K562 (cell line): ENCODE measurements at regions not wholly inside any gene's neighbourhood (a gene's known extent, or its start where the extent isn't known, plus 50 kb on each side); places are given as distances from the start of the nearest gene placed in this dataset.

Source experiments
- ATAC-seq: fragments of 200-7000 bp; cut with Tn5 transposase; 3 replicates; pipeline ENCODE4 v1.9.1; 2020; ENCODE audit warnings: moderate library complexity
- BruUV-seq: library from RNA; stranded (reverse); fragments of 400-500 nt; replicated peaks from 2 replicates; lab custom pipeline; 2021; lab: Mats Ljungman, UMichigan
- CTCF ChIA-PET: fragments of 300-600 bp; formaldehyde crosslinking; extraction: SDS; loops from one replicate; lab custom pipeline; 2021; ENCODE audit warnings: low intra/inter-chr PET ratio; lab: Yijun Ruan, JAX
- POLR2A ChIA-PET: fragments of 300-600, 350-650 bp; sonication (Branson Sonifier 250); formaldehyde crosslinking; extraction: SDS; loops from one replicate; lab custom pipeline; 2021; ENCODE audit warnings: antibody characterized with exemption, inconsistent platforms; lab: Yijun Ruan, JAX
- DNase-seq, 4 experiments: peaks; one replicate each; pipeline versions ENCODE4 v3.0.0 to v3.0.0-alpha.2; 2011 to 2018; ENCODE audit warnings: low spot score in 3 of 4, mixed read lengths in 3 of 4; ENCODE audit errors: extremely low read depth in 1 of 4
- FAIRE-seq: peaks from 2 replicates; lab custom pipeline; 2011; peaks lifted over from hg19 to GRCh38; lab: Jason Lieb, UNC
- H2AFZ ChIP-seq: 2 replicates; pipeline ENCODE4 v1.6.0; 2011; ENCODE audit warnings: low read depth, low read length, control low read depth, inconsistent platforms
- H3K27ac ChIP-seq: fragments of 200-600 bp; 3 replicates; pipeline ENCODE4 v1.8.0; 2011; ENCODE audit warnings: low read depth, mild to moderate bottlenecking, control low read depth, inconsistent platforms, low read length, moderate library complexity, mixed read lengths; ENCODE audit errors: extremely low read depth
- H3K27me3 ChIP-seq, 2 experiments: fragments of 300-600 bp in 1 of 2; 2 replicates in 1 of 2; 3 replicates in 1 of 2; pipeline versions ENCODE4 v1.6.0 to v1.8.0; 2011; ENCODE audit warnings: inconsistent platforms in 2 of 2, low read length in 2 of 2, mild to moderate bottlenecking in 1 of 2, mixed read lengths in 1 of 2, moderate library complexity in 1 of 2; ENCODE audit not compliant: control insufficient read depth in 2 of 2, insufficient read depth in 2 of 2
- H3K36me3 ChIP-seq: fragments of 300-600 bp; 3 replicates; pipeline ENCODE4 v1.8.0; 2011; ENCODE audit warnings: mild to moderate bottlenecking, low read length, inconsistent platforms; ENCODE audit not compliant: control insufficient read depth, insufficient read depth
- H3K4me1 ChIP-seq, 2 experiments: fragments of 200-600 bp in 1 of 2; replicated peaks in 1 of 2; 2 replicates in 1 of 2; 3 replicates in 1 of 2; pipeline versions ENCODE4 v1.5.1 to v1.8.0; 2011; ENCODE audit warnings: inconsistent platforms in 2 of 2, low read length in 2 of 2, mild to moderate bottlenecking in 1 of 2, mixed read lengths in 1 of 2, moderate library complexity in 1 of 2; ENCODE audit not compliant: control insufficient read depth in 2 of 2, insufficient read depth in 2 of 2
- H3K4me2 ChIP-seq: 2 replicates; pipeline ENCODE4 v1.6.1; 2011; ENCODE audit warnings: low read length, control low read depth, inconsistent platforms, mixed read lengths; ENCODE audit not compliant: insufficient read depth
- H3K4me3 ChIP-seq: fragments of 200-600 bp; sonication (generic), shearing (Covaris generic); 2 replicates; pipeline ENCODE4 v1.5.1; 2016; ENCODE audit warnings: control low read depth, inconsistent platforms
- H3K79me2 ChIP-seq: fragments of 200-600 bp; 3 replicates; pipeline ENCODE4 v1.8.0; 2011; ENCODE audit warnings: low read length, inconsistent platforms; ENCODE audit not compliant: control insufficient read depth, insufficient read depth
- H3K9ac ChIP-seq, 2 experiments: 2 replicates each; pipeline versions ENCODE4 v1.6.0 to v1.6.1; 2011; ENCODE audit warnings: low read depth in 2 of 2, low read length in 2 of 2, control low read depth in 1 of 2, inconsistent platforms in 1 of 2, mild to moderate bottlenecking in 1 of 2, mixed read lengths in 1 of 2; ENCODE audit not compliant: insufficient read depth in 1 of 2
- H3K9me1 ChIP-seq: one replicate; pipeline ENCODE4 v1.6.0; 2011; ENCODE audit warnings: inconsistent platforms, mild to moderate bottlenecking, low read length, moderate library complexity; ENCODE audit not compliant: control insufficient read depth, insufficient read depth
- H3K9me3 ChIP-seq: replicated peaks from 2 replicates; pipeline ENCODE4 v1.5.1; 2011; ENCODE audit warnings: low read depth, low read length, inconsistent platforms; ENCODE audit not compliant: control insufficient read depth, insufficient read depth
- H4K20me1 ChIP-seq: replicated peaks from 2 replicates; pipeline ENCODE4 v1.6.1; 2011; ENCODE audit warnings: low read length, inconsistent platforms, mixed read lengths; ENCODE audit not compliant: control insufficient read depth, insufficient read depth
- RHOXF2B ChIP-seq: fragments of 250-450 bp; sonication (Bioruptor Pico); conservative IDR thresholded peaks from 2 replicates; pipeline ENCODE4 v1.5.1; 2021
- WGBS: fragments of 100-300 bp; shearing (Covaris generic); methylation state at CpG from one replicate; pipeline ENCODE4 v1.1.6; 2016; ENCODE audit warnings: low coverage, mixed read lengths; ENCODE audit not compliant: insufficient coverage; ENCODE audit errors: missing lambda C conversion rate; 5-methylcytosine and 5-hydroxymethylcytosine counted together
- in situ Hi-C: fragments of 300-500 bp; cut with MboI; formaldehyde crosslinking; loops from 4 replicates; pipeline ENCODE4 v1.15.0; 2018; ENCODE audit warnings: inconsistent platforms, mixed read lengths
- intact Hi-C: fragments of 100-400 bp; cut with micrococcal nuclease; formaldehyde crosslinking; loops from 2 replicates; pipeline ENCODE4 v1.14.2; 2022
- TF ChIP-seq, protein P1 (sequence below), 2 experiments: fragments of 450-650 bp in 1 of 2; sonication (generic) in 1 of 2; formaldehyde crosslinking in 1 of 2; IDR thresholded peaks; 2 replicates each; pipeline versions ENCODE4 v1.7.1 to v1.9.0; 2016 to 2022; ENCODE audit warnings: inconsistent platforms in 1 of 2, mild to moderate bottlenecking in 1 of 2, missing genetic modification reagents in 1 of 2

DNA sequence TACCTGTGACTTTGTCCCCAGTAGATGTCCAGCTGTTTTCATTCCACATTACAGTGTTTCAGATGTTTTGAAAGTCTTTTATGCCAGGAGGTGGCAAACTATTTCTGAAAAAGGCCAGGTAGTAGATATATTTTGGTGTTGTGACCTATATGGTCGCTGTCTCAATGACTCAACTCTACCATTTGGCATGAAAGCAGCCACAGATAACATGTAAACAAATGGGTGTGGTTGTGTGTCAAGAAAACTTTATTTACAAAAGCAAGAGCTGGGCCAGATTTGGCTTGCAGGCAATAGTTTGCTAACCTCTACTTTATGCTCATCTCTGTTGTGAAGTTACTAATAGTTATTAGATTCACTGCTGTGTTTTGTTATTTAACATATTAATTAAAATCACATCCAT lies 728.7 kb upstream of the EEF2KMT start:
- H3K27ac ChIP-seq: no peak overlapping the region
- H4K20me1 ChIP-seq: no peaks in the 10 kb centered on the region
- no peaks in the 10 kb centered on the region for H3K9me1 ChIP-seq
- H2AFZ ChIP-seq: no peak overlapping the region
- BruUV-seq: no TSS peak
- no peaks in the 10 kb centered on the region for H3K27me3 ChIP-seq
- FAIRE-seq (no peak), ATAC-seq (no peak), DNase-seq (peak in 2 of 4 experiments; percentile 13 to 16)
- H3K4me2 ChIP-seq: no peak overlapping the region
- no peak overlapping the region for H3K4me3 ChIP-seq
- CTCF ChIA-PET: no interaction called here
- H3K4me1 ChIP-seq: no peaks in the 10 kb centered on the region
- in situ Hi-C loops: no loop called here
- no peaks in the 10 kb centered on the region for H3K9me3 ChIP-seq
- POLR2A ChIA-PET: interaction anchor here (0.6 kb wide), 1 partner anchor 119 kb away, joined by 3 read pairs; no protein-coding TSS in a partner anchor
- no peak overlapping the region for H3K9ac ChIP-seq
- WGBS: 0% methylated on average over 1 of the region's 1 CpG
- TF ChIP-seq, protein P1, sequence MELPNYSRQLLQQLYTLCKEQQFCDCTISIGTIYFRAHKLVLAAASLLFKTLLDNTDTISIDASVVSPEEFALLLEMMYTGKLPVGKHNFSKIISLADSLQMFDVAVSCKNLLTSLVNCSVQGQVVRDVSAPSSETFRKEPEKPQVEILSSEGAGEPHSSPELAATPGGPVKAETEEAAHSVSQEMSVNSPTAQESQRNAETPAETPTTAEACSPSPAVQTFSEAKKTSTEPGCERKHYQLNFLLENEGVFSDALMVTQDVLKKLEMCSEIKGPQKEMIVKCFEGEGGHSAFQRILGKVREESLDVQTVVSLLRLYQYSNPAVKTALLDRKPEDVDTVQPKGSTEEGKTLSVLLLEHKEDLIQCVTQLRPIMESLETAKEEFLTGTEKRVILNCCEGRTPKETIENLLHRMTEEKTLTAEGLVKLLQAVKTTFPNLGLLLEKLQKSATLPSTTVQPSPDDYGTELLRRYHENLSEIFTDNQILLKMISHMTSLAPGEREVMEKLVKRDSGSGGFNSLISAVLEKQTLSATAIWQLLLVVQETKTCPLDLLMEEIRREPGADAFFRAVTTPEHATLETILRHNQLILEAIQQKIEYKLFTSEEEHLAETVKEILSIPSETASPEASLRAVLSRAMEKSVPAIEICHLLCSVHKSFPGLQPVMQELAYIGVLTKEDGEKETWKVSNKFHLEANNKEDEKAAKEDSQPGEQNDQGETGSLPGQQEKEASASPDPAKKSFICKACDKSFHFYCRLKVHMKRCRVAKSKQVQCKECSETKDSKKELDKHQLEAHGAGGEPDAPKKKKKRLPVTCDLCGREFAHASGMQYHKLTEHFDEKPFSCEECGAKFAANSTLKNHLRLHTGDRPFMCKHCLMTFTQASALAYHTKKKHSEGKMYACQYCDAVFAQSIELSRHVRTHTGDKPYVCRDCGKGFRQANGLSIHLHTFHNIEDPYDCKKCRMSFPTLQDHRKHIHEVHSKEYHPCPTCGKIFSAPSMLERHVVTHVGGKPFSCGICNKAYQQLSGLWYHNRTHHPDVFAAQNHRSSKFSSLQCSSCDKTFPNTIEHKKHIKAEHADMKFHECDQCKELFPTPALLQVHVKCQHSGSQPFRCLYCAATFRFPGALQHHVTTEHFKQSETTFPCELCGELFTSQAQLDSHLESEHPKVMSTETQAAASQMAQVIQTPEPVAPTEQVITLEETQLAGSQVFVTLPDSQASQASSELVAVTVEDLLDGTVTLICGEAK (IDR thresholded peaks at IDR 0.05): peak; percentile 74
- TF ChIP-seq, protein P1 (CRISPR knock-in tag; IDR thresholded peaks at IDR 0.05): no peak
- no peak for TF ChIP-seq RHOXF2B (CRISPR knock-in tag)
- no peaks in the 10 kb centered on the region for H3K36me3 ChIP-seq
- intact Hi-C loops: no loop called here
- no peaks in the 10 kb centered on the region for H3K79me2 ChIP-seq
